ENCODE measurements at regions not wholly inside any gene's neighbourhood (a gene's known extent, or its start where the extent isn't known, plus 50 kb on each side); places are given as distances from the start of the nearest gene placed in this dataset.

DNA sequence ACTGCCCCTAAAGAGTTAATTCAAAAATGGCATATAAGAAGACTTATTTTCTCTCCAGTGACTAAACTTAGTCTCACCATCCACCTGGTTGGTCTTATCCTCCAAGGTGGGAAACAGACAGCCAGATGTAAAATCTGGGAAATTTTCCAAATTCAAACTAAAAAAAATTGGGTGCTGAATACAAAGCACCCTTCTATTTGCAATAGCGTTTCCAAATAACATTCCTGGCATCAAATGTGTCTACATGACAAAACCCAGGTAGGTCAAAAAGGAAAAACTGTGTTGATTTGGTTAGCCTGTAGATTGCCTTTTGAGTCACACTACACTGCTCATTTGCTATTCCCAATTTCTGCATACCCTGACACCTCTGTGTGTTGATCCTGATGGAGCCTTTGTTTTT, 252.2 kb downstream of the NR2F1-AS1 start:
- H3K4me3 ChIP-seq (replicated peaks; ENCODE audit: insufficient read depth, low read length) = no peak overlapping the region
- no peak for DNase-seq (ENCODE audit: low read depth in 1 of 2, low spot score in 1 of 2)
- no peak overlapping the region for H3K27ac ChIP-seq (replicated peaks)
- no peaks in the 10 kb centered on the region for H3K27me3 ChIP-seq (ENCODE audit: insufficient read depth, poor library complexity, severe bottlenecking)
- TF ChIP-seq, protein P1, sequence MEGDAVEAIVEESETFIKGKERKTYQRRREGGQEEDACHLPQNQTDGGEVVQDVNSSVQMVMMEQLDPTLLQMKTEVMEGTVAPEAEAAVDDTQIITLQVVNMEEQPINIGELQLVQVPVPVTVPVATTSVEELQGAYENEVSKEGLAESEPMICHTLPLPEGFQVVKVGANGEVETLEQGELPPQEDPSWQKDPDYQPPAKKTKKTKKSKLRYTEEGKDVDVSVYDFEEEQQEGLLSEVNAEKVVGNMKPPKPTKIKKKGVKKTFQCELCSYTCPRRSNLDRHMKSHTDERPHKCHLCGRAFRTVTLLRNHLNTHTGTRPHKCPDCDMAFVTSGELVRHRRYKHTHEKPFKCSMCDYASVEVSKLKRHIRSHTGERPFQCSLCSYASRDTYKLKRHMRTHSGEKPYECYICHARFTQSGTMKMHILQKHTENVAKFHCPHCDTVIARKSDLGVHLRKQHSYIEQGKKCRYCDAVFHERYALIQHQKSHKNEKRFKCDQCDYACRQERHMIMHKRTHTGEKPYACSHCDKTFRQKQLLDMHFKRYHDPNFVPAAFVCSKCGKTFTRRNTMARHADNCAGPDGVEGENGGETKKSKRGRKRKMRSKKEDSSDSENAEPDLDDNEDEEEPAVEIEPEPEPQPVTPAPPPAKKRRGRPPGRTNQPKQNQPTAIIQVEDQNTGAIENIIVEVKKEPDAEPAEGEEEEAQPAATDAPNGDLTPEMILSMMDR (IDR thresholded peaks at IDR 0.05; ENCODE audit: insufficient read depth, low read length) = no peak
- TF ChIP-seq SPI1 (IDR thresholded peaks at IDR 0.05; ENCODE audit: borderline replicate concordance, low read depth) (no peak), POLR2AphosphoS5 (IDR thresholded peaks at IDR 0.05; ENCODE audit: low read depth) (no peak)

DNA sequence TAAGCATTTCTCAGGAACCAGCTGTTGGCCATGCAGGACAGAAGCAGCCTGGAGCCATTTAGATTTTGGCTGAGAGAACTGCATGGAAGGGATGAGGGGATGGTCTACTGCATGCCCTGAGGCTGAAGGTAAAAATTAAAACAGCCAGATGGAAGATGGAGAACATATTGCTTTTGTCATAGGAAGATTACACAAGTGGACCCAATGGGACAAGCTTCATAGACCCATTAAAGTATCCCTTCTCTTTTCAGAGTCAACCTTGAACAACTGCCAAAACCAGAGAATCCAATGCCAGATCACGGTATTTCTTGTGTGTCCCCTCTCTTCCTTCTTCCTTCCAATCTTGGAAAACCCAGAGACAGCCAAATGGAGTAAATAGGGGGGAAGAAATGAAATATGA, 253.4 kb downstream of the NR2F1-AS1 start:
- no peak overlapping the region for H3K27ac ChIP-seq (replicated peaks)
- no peak for DNase-seq (ENCODE audit: low read depth in 1 of 2, low spot score in 1 of 2)
- TF ChIP-seq SPI1 (IDR thresholded peaks at IDR 0.05; ENCODE audit: borderline replicate concordance, low read depth) (no peak), GABPA (IDR thresholded peaks at IDR 0.05; ENCODE audit: low read depth) (no peak), POLR2AphosphoS5 (IDR thresholded peaks at IDR 0.05; ENCODE audit: low read depth) (no peak), REST (IDR thresholded peaks at IDR 0.05; ENCODE audit: insufficient replicate concordance, low read depth) (no peak)
- TF ChIP-seq, protein P1 (IDR thresholded peaks at IDR 0.05; ENCODE audit: insufficient read depth, low read length) = no peak
- H3K4me3 ChIP-seq (replicated peaks; ENCODE audit: insufficient read depth, low read length) = no peak overlapping the region
- no peaks in the 10 kb centered on the region for H3K27me3 ChIP-seq (ENCODE audit: insufficient read depth, poor library complexity, severe bottlenecking)

GRCh38 chr5:93325946-93326345, 255.1 kb downstream of the NR2F1-AS1 start:
- TF ChIP-seq SPI1 (IDR thresholded peaks at IDR 0.05; ENCODE audit: borderline replicate concordance, low read depth) (no peak), REST (IDR thresholded peaks at IDR 0.05; ENCODE audit: insufficient replicate concordance, low read depth) (no peak), GABPA (IDR thresholded peaks at IDR 0.05; ENCODE audit: low read depth) (no peak), POLR2AphosphoS5 (IDR thresholded peaks at IDR 0.05; ENCODE audit: low read depth) (no peak)
- TF ChIP-seq, protein P1 (IDR thresholded peaks at IDR 0.05; ENCODE audit: insufficient read depth, low read length) = no peak
- no peak for DNase-seq (ENCODE audit: low read depth in 1 of 2, low spot score in 1 of 2)
- Histone ChIP-seq H3K4me3 (replicated peaks; ENCODE audit: insufficient read depth, low read length) (no peak overlapping the region), H3K27me3 (ENCODE audit: insufficient read depth, poor library complexity, severe bottlenecking) (no peaks in the 10 kb centered on the region), H3K27ac (replicated peaks) (no peak overlapping the region)

All from HL-60 (cell line).